Trophoblast cell (in vitro differentiated cells and primary cell): ENCODE measurements at regions not wholly inside any gene's neighbourhood (a gene's known extent, or its start where the extent isn't known, plus 50 kb on each side); places are given as distances from the start of the nearest gene placed in this dataset.

Experiments used
- DNase-seq, 2 donors: peaks; one replicate each; pipeline ENCODE4 v3.0.0-alpha.2; 2016
- H2AFZ ChIP-seq: 2 replicates; pipeline ENCODE4 v1.6.1; 2013; ENCODE audit warnings: low read length, moderate library complexity, mild to moderate bottlenecking; ENCODE audit not compliant: insufficient read depth, poor library complexity
- H2AK5ac ChIP-seq: 2 replicates; pipeline ENCODE4 v1.6.1; 2013; ENCODE audit warnings: mild to moderate bottlenecking, low read length
- H2BK120ac ChIP-seq: 2 replicates; pipeline ENCODE4 v1.6.1; 2013; ENCODE audit warnings: low read length, mild to moderate bottlenecking, moderate library complexity; ENCODE audit not compliant: insufficient read depth, poor library complexity
- H2BK12ac ChIP-seq: 2 replicates; pipeline ENCODE4 v1.6.1; 2013; ENCODE audit warnings: mild to moderate bottlenecking, low read length, moderate library complexity
- H2BK5ac ChIP-seq: 2 replicates; pipeline ENCODE4 v1.6.1; 2013; ENCODE audit warnings: low read length, low read depth, moderate library complexity, mild to moderate bottlenecking; ENCODE audit not compliant: poor library complexity
- H3K14ac ChIP-seq: 2 replicates; pipeline ENCODE4 v1.6.1; 2013; ENCODE audit warnings: mild to moderate bottlenecking, low read length
- H3K18ac ChIP-seq: 2 replicates; pipeline ENCODE4 v1.6.1; 2013; ENCODE audit warnings: mild to moderate bottlenecking, low read length
- H3K23ac ChIP-seq: 2 replicates; pipeline ENCODE4 v1.6.1; 2013; ENCODE audit warnings: low read length
- H3K27ac ChIP-seq: 2 replicates; pipeline ENCODE4 v1.5.1; 2013; ENCODE audit warnings: low read depth, mild to moderate bottlenecking, inconsistent platforms, low read length, moderate library complexity
- H3K27me3 ChIP-seq: 2 replicates; pipeline ENCODE4 v1.6.1; 2013; ENCODE audit warnings: inconsistent platforms, mild to moderate bottlenecking, low read length, moderate library complexity; ENCODE audit not compliant: insufficient read depth
- H3K36me3 ChIP-seq, 2 experiments: 1 replicate in 1 of 2; 2 replicates in 1 of 2; pipeline ENCODE4 v1.6.1; 2013; ENCODE audit warnings: low read length in 2 of 2, mild to moderate bottlenecking in 2 of 2, moderate library complexity in 1 of 2; ENCODE audit not compliant: insufficient read depth in 2 of 2, control insufficient read depth in 1 of 2
- H3K4ac ChIP-seq: 2 replicates; pipeline ENCODE4 v1.6.1; 2013; ENCODE audit warnings: low read depth, mild to moderate bottlenecking, low read length, moderate library complexity
- H3K4me1 ChIP-seq, 2 experiments: 1 replicate in 1 of 2; 2 replicates in 1 of 2; pipeline ENCODE4 v1.6.1; 2013; ENCODE audit warnings: low read length in 2 of 2, mild to moderate bottlenecking in 2 of 2, moderate library complexity in 1 of 2; ENCODE audit not compliant: insufficient read depth in 2 of 2, control insufficient read depth in 1 of 2
- H3K4me2 ChIP-seq: 2 replicates; pipeline ENCODE4 v1.6.1; 2013; ENCODE audit warnings: inconsistent platforms, mild to moderate bottlenecking, low read length, moderate library complexity
- H3K4me3 ChIP-seq: 2 replicates; pipeline ENCODE4 v1.5.1; 2013; ENCODE audit warnings: mild to moderate bottlenecking, low read depth, low read length, inconsistent platforms
- H3K79me1 ChIP-seq: one replicate; pipeline ENCODE4 v1.6.1; 2013; ENCODE audit warnings: low read length
- H3K79me2 ChIP-seq: 2 replicates; pipeline ENCODE4 v1.6.1; 2013; ENCODE audit warnings: low read length, mild to moderate bottlenecking; ENCODE audit not compliant: control insufficient read depth, insufficient read depth, poor library complexity
- H3K9ac ChIP-seq: 2 replicates; pipeline ENCODE4 v1.6.1; 2013; ENCODE audit warnings: mild to moderate bottlenecking, low read length
- H3K9me3 ChIP-seq: 2 replicates; pipeline ENCODE4 v1.6.1; 2013; ENCODE audit warnings: low read depth, mild to moderate bottlenecking, control low read depth, inconsistent platforms, low read length; ENCODE audit not compliant: insufficient read depth
- H4K12ac ChIP-seq: 2 replicates; pipeline ENCODE4 v1.6.1; 2013; ENCODE audit warnings: low read depth, mild to moderate bottlenecking, low read length, moderate library complexity
- H4K8ac ChIP-seq: 2 replicates; pipeline ENCODE4 v1.6.1; 2013; ENCODE audit warnings: low read depth, mild to moderate bottlenecking, low read length, moderate library complexity
- H4K91ac ChIP-seq: one replicate; pipeline ENCODE4 v1.6.1; 2013; ENCODE audit warnings: low read depth, mild to moderate bottlenecking, low read length, moderate library complexity
- WGBS: extraction: QIAGEN DNeasy Blood & Tissue Kit; methylation state at CpG from one replicate; pipeline ENCODE4 v1.1.7; 2013; ENCODE audit warnings: missing lambda C conversion rate; ENCODE audit not compliant: insufficient read length, insufficient coverage; ENCODE audit errors: extremely low coverage; 5-methylcytosine and 5-hydroxymethylcytosine counted together

GRCh38 chr7:84941936-84942335 is 244.9 kb downstream of the SEMA3D start:
- H4K91ac ChIP-seq, result no peak overlapping the region
- H3K4me2 ChIP-seq, result no peak overlapping the region
- H3K23ac ChIP-seq, result no peak overlapping the region
- H4K8ac ChIP-seq, result no peak overlapping the region
- no peak overlapping the region for H3K4me3 ChIP-seq
- H3K27me3 ChIP-seq, result no peaks in the 10 kb centered on the region
- no peak overlapping the region for H3K9ac ChIP-seq
- DNase-seq, result no peak
- no peak overlapping the region for H2AFZ ChIP-seq
- WGBS, result no CpG with 5 or more reads among the region's 4 CpGs
- no peak overlapping the region for H4K12ac ChIP-seq
- H2BK5ac ChIP-seq, result no peak overlapping the region
- no peak overlapping the region for H3K18ac ChIP-seq
- H3K27ac ChIP-seq, result no peak overlapping the region
- H2BK120ac ChIP-seq, result no peak overlapping the region
- H3K4me1 ChIP-seq, result no peaks in the 10 kb centered on the region
- H3K4ac ChIP-seq, result no peak overlapping the region
- no peaks in the 10 kb centered on the region for H3K36me3 ChIP-seq
- no peak overlapping the region for H2BK12ac ChIP-seq
- no peaks in the 10 kb centered on the region for H3K79me1 ChIP-seq
- no peaks in the 10 kb centered on the region for H3K9me3 ChIP-seq
- no peak overlapping the region for H3K14ac ChIP-seq
- H2AK5ac ChIP-seq, result no peak overlapping the region
- no peaks in the 10 kb centered on the region for H3K79me2 ChIP-seq

GRCh38 chr7:84941291-84941690 is 245.6 kb downstream of the SEMA3D start:
- Histone ChIP-seq H4K12ac (no peak overlapping the region), H3K27ac (no peak overlapping the region), H3K79me1 (no peaks in the 10 kb centered on the region), H3K4ac (no peak overlapping the region), H4K8ac (no peak overlapping the region), H3K27me3 (no peaks in the 10 kb centered on the region), H3K36me3 (no peaks in the 10 kb centered on the region), H3K4me3 (no peak overlapping the region), H3K14ac (no peak overlapping the region), H2AK5ac (no peak overlapping the region), H2AFZ (no peak overlapping the region), H3K9me3 (no peaks in the 10 kb centered on the region), H4K91ac (no peak overlapping the region), H2BK5ac (no peak overlapping the region), H2BK12ac (no peak overlapping the region), H2BK120ac (no peak overlapping the region), H3K4me2 (no peak overlapping the region), H3K4me1 (no peaks in the 10 kb centered on the region), H3K9ac (no peak overlapping the region), H3K23ac (no peak overlapping the region), H3K18ac (no peak overlapping the region), H3K79me2 (no peaks in the 10 kb centered on the region)
- no peak for DNase-seq
- no CpG with 5 or more reads among the region's 1 CpG for WGBS

- Histone ChIP-seq H3K79me1 (no peaks in the 10 kb centered on the region), H3K27ac (no peak overlapping the region), H2AK5ac (no peak overlapping the region), H3K4me1 (no peaks in the 10 kb centered on the region), H4K91ac (no peak overlapping the region), H3K9me3 (no peaks in the 10 kb centered on the region), H3K23ac (no peak overlapping the region), H3K79me2 (no peaks in the 10 kb centered on the region), H3K36me3 (no peaks in the 10 kb centered on the region), H3K18ac (no peak overlapping the region), H2BK12ac (no peak overlapping the region), H4K8ac (no peak overlapping the region), H3K9ac (no peak overlapping the region), H2AFZ (no peak overlapping the region), H2BK120ac (no peak overlapping the region), H4K12ac (no peak overlapping the region), H3K4me3 (no peak overlapping the region), H3K14ac (no peak overlapping the region), H2BK5ac (no peak overlapping the region), H3K27me3 (no peaks in the 10 kb centered on the region), H3K4me2 (no peak overlapping the region), H3K4ac (no peak overlapping the region)
- DNase-seq, result no peak
- no CpG with 5 or more reads among the region's 32 CpGs for WGBS
These were observed 247.0 kb downstream of the SEMA3D start for GRCh38 chr7:84939888-84940287.

GRCh38 chr7:84939442-84939841 is 247.4 kb downstream of the SEMA3D start:
- no peak overlapping the region for H2BK5ac ChIP-seq

More at GRCh38 chr7:84939442-84939841, 247.4 kb downstream of the SEMA3D start:
- H3K27ac ChIP-seq, result no peak overlapping the region
- WGBS, result no CpG with 5 or more reads among the region's 7 CpGs
- no peak overlapping the region for H4K12ac ChIP-seq
- no peak for DNase-seq
- no peak overlapping the region for H3K18ac ChIP-seq
- H4K91ac ChIP-seq, result no peak overlapping the region
- no peaks in the 10 kb centered on the region for H3K27me3 ChIP-seq
- no peak overlapping the region for H3K23ac ChIP-seq
- no peak overlapping the region for H3K14ac ChIP-seq
- no peaks in the 10 kb centered on the region for H3K79me1 ChIP-seq
- no peak overlapping the region for H3K4me3 ChIP-seq
- no peak overlapping the region for H2BK12ac ChIP-seq
- no peak overlapping the region for H2BK120ac ChIP-seq
- no peak overlapping the region for H4K8ac ChIP-seq
- H3K4ac ChIP-seq, result no peak overlapping the region
- H3K79me2 ChIP-seq, result no peaks in the 10 kb centered on the region
- no peaks in the 10 kb centered on the region for H3K36me3 ChIP-seq
- no peak overlapping the region for H3K4me2 ChIP-seq
- H3K9ac ChIP-seq, result no peak overlapping the region
- no peaks in the 10 kb centered on the region for H3K4me1 ChIP-seq
- no peak overlapping the region for H2AFZ ChIP-seq
- H3K9me3 ChIP-seq, result no peaks in the 10 kb centered on the region
- no peak overlapping the region for H2AK5ac ChIP-seq
